ENCODE measurements at regions not wholly inside any gene's neighbourhood (a gene's known extent, or its start where the extent isn't known, plus 50 kb on each side); places are given as distances from the start of the nearest gene placed in this dataset.

DNA sequence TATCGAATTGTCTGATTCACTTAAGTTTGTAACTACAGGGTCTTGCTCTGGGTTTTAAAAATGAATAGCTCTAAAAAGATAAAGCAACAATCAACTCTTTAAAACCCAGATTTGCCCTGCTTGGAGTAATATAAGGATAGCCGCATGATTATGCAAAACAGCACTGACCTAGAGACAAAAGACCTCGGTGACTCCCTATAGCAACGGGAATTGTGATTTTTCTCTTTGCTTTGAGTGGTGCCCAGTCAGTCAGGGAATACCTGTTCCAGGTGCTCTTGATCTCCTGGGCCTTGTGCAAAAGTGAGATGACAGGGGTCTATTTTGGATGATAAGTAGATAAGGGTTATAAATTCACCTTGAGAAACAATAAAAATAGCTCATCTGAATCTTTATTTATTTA lies 336.3 kb upstream of the NOX3 start:
- no peak for DNase-seq (ENCODE audit: low read depth)

DNA sequence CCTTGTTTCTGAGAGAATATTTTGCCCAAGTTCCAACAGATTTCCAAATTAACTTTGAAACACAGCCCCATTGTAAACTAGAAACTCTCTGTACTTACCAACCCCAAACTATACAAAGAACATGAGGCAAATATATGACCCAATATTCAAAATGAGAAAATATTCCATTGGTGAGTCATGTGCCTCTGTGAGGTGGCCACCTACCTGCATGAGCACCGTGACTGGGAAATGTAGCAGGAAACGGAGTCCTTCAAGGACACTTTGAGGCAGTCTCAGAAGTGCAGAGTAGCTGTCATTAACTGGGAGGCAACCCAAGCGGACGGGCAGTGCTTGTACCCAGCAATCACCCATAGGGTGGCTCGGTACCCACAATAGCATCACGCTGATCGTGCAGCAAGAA lies 335.5 kb upstream of the NOX3 start:
- TF ChIP-seq, protein P1, sequence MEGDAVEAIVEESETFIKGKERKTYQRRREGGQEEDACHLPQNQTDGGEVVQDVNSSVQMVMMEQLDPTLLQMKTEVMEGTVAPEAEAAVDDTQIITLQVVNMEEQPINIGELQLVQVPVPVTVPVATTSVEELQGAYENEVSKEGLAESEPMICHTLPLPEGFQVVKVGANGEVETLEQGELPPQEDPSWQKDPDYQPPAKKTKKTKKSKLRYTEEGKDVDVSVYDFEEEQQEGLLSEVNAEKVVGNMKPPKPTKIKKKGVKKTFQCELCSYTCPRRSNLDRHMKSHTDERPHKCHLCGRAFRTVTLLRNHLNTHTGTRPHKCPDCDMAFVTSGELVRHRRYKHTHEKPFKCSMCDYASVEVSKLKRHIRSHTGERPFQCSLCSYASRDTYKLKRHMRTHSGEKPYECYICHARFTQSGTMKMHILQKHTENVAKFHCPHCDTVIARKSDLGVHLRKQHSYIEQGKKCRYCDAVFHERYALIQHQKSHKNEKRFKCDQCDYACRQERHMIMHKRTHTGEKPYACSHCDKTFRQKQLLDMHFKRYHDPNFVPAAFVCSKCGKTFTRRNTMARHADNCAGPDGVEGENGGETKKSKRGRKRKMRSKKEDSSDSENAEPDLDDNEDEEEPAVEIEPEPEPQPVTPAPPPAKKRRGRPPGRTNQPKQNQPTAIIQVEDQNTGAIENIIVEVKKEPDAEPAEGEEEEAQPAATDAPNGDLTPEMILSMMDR (IDR thresholded peaks at IDR 0.05; ENCODE audit: low read length, missing control alignments) = no peak
- H3K4me3 ChIP-seq (replicated peaks; ENCODE audit: low read depth, low read length) = no peak overlapping the region
- DNase-seq (ENCODE audit: low read depth) = no peak

More for the DNA sequence above, 336.3 kb upstream of the NOX3 start:
- no peak overlapping the region for H3K4me3 ChIP-seq (replicated peaks; ENCODE audit: low read depth, low read length)
- TF ChIP-seq, protein P1 (IDR thresholded peaks at IDR 0.05; ENCODE audit: low read length, missing control alignments) = no peak

DNA sequence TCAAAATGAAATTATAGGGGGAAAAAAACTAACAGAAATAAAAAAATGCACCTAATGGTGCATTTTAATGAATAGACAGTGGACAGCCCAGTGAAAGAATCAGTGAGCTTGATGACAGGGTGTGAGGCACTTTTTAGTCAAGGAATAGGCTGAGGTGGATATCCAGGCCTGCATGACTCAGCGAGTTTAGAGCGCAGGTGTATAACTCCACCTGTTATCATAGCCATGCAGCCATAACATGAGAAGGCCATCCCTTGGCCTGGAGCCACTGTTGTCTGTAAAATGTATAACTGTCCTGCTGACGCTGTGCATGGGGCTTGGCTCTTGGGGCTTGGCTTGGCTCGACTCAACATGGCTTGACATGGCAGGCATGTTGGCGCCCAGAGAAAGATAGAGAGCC lies 331.5 kb upstream of the NOX3 start:
- TF ChIP-seq, protein P1 (IDR thresholded peaks at IDR 0.05; ENCODE audit: low read length, missing control alignments) = no peak
- no peak overlapping the region for H3K4me3 ChIP-seq (replicated peaks; ENCODE audit: low read depth, low read length)
- no peak for DNase-seq (ENCODE audit: low read depth)

- TF ChIP-seq, protein P1 (IDR thresholded peaks at IDR 0.05; ENCODE audit: low read length, missing control alignments) = no peak
- DNase-seq (ENCODE audit: low read depth) = no peak
These were observed 330.9 kb upstream of the NOX3 start for GRCh38 chr6:155786528-155786927.

DNA sequence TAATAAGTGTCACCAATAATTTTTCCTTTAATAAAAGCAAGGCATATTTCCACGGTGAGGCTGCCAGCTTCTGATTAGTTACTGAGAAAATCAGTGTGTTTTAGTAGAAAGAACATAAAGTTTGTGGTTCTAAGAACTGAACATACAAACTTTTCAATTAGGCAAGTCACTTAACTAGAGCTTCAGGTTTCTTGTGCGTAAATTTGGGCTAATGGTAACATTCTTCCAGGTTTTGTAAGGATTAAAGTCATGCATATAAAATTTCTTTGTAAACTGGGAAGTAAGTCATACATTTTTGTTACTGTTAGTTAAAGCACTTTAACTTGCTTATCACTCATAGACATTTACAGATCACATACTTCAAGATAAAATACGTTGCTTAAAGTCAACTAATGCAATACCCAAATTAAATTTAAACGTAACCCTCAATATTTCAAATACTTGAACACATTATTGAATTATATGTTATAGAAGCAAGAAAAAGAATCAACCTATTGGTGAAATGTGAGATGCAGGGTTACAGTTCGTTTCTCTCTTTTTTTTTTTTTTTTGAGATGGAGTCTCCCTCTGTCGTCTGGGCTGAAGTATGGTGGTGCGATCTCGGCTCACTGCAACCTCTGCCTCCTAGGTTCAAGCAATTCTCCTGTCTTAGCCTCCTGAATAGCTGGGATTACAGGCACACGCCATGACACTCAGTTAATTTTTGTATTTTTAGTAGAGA lies 327.3 kb upstream of the NOX3 start:
- no peak overlapping the region for H3K4me3 ChIP-seq (replicated peaks; ENCODE audit: low read depth, low read length)
- no peak for DNase-seq (ENCODE audit: low read depth)
- TF ChIP-seq, protein P1 (IDR thresholded peaks at IDR 0.05; ENCODE audit: low read length, missing control alignments) = no peak

More at GRCh38 chr6:155786528-155786927, 330.9 kb upstream of the NOX3 start:
- no peak overlapping the region for H3K4me3 ChIP-seq (replicated peaks; ENCODE audit: low read depth, low read length)

GRCh38 chr6:155782320-155782731 lies 326.7 kb upstream of the NOX3 start:
- DNase-seq (ENCODE audit: low read depth) = peak; percentile 93
- TF ChIP-seq, protein P1 (IDR thresholded peaks at IDR 0.05; ENCODE audit: low read length, missing control alignments) = no peak
- no peak overlapping the region for H3K4me3 ChIP-seq (replicated peaks; ENCODE audit: low read depth, low read length)

GRCh38 chr6:155779456-155779855 lies 323.8 kb upstream of the NOX3 start:
- H3K4me3 ChIP-seq (replicated peaks; ENCODE audit: low read depth, low read length) = no peak overlapping the region
- no peak for DNase-seq (ENCODE audit: low read depth)
- TF ChIP-seq, protein P1 (IDR thresholded peaks at IDR 0.05; ENCODE audit: low read length, missing control alignments) = no peak
